ENCODE measurements at regions not wholly inside any gene's neighbourhood (a gene's known extent, or its start where the extent isn't known, plus 50 kb on each side); places are given as distances from the start of the nearest gene placed in this dataset.

DNA sequence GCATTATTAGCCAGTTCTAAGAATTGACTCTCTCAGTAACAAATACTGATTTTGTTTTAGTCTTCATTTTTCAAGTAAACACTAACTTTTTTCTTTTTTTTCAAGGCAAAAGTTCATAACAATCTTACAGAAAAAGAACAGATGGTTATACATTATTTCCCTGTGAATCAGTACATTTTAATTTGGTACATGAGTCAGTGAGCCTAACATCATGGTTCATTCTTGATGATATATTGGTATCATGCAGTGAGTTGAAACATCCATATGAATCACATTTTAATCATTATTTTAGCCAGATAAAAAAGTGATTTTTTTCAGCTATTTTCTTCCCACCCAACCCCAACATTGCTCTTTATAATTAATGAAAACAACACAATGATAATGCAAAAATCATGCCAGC, 184.3 kb upstream of the TACR3 start:
- no peak overlapping the region for H3K4me3 Mint-ChIP-seq
- H3K27me3 ChIP-seq (ENCODE audit: insufficient read depth, low read length) = no peaks in the 10 kb centered on the region
- H3K4me3 ChIP-seq (ENCODE audit: low read length in 2 of 2) = no peak overlapping the region
- intact Hi-C loops (cut with micrococcal nuclease) = no loop called here
- ChIA-PET POLR2A (ENCODE audit: partially characterized antibody) (no interaction called here), CTCF (ENCODE audit: partially characterized antibody) (no interaction called here)
- H3K27me3 Mint-ChIP-seq = no peaks in the 10 kb centered on the region
- no peaks in the 10 kb centered on the region for H3K36me3 ChIP-seq (ENCODE audit: insufficient read depth, low read length)
- H3K9me3 ChIP-seq (ENCODE audit: control insufficient read depth in 1 of 2, low read length in 2 of 2) = no peaks in the 10 kb centered on the region
- no peaks in the 10 kb centered on the region for H3K4me1 Mint-ChIP-seq
- no peak for DNase-seq
- H3K27ac ChIP-seq (ENCODE audit: low read depth, low read length) = no peak overlapping the region
- H3K36me3 Mint-ChIP-seq = no peaks in the 10 kb centered on the region
- H3K9me3 Mint-ChIP-seq = peaks cover 0 to 8% (median 2%) of the 10 kb centered on the region in 8 donors
- H3K27ac Mint-ChIP-seq = no peak overlapping the region
- H3K4me1 ChIP-seq (ENCODE audit: insufficient read depth, low read length) = no peaks in the 10 kb centered on the region

DNA sequence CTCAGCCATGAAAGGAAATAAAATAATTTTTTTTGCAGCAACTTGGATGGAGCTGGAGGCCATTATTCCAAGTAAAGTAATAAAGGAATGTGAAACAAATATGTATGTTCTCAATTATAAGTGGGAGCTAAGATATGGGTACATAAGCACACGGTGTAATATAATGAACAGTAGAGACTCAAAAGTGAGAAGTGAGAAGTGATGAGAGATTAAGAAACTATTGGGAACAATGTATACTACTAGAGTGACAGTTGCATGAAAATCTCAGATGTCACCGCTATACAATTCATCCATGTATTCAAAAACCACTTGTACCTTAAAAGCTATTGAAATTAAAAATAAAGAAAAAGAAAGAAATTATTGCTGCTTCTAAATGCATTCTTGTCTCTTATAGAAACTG, 182.9 kb upstream of the TACR3 start:
- Mint-ChIP-seq H3K36me3 (no peaks in the 10 kb centered on the region), H3K4me1 (no peaks in the 10 kb centered on the region), H3K27ac (no peak overlapping the region), H3K27me3 (no peaks in the 10 kb centered on the region), H3K4me3 (no peak overlapping the region), H3K9me3 (peaks cover 0 to 18% (median 2%) of the 10 kb centered on the region in 8 donors)
- Histone ChIP-seq H3K9me3 (ENCODE audit: control insufficient read depth in 1 of 2, low read length in 2 of 2) (no peaks in the 10 kb centered on the region), H3K36me3 (ENCODE audit: insufficient read depth, low read length) (no peaks in the 10 kb centered on the region), H3K4me3 (ENCODE audit: low read length in 2 of 2) (no peak overlapping the region), H3K27ac (ENCODE audit: low read depth, low read length) (no peak overlapping the region), H3K27me3 (ENCODE audit: insufficient read depth, low read length) (no peaks in the 10 kb centered on the region), H3K4me1 (ENCODE audit: insufficient read depth, low read length) (no peaks in the 10 kb centered on the region)
- CTCF ChIA-PET (ENCODE audit: partially characterized antibody) = no interaction called here
- intact Hi-C loops (cut with micrococcal nuclease) = no loop called here
- POLR2A ChIA-PET (ENCODE audit: partially characterized antibody) = no interaction called here
- DNase-seq = no peak

GRCh38 chr4:103895876-103896465, 176.2 kb upstream of the TACR3 start:
- H3K27ac ChIP-seq (ENCODE audit: low read depth, low read length) = no peak overlapping the region
- no peak overlapping the region for H3K4me3 Mint-ChIP-seq
- H3K4me1 ChIP-seq (ENCODE audit: insufficient read depth, low read length) = no peaks in the 10 kb centered on the region
- H3K9me3 Mint-ChIP-seq = peaks cover 0 to 12% (median 2%) of the 10 kb centered on the region in 8 donors
- ChIA-PET POLR2A (ENCODE audit: partially characterized antibody) (no interaction called here), CTCF (ENCODE audit: partially characterized antibody) (no interaction called here)
- intact Hi-C loops (cut with micrococcal nuclease) = no loop called here
- H3K4me1 Mint-ChIP-seq = no peaks in the 10 kb centered on the region
- H3K9me3 ChIP-seq (ENCODE audit: control insufficient read depth in 1 of 2, low read length in 2 of 2) = no peaks in the 10 kb centered on the region
- no peaks in the 10 kb centered on the region for H3K36me3 ChIP-seq (ENCODE audit: insufficient read depth, low read length)
- H3K36me3 Mint-ChIP-seq = no peaks in the 10 kb centered on the region
- H3K4me3 ChIP-seq (ENCODE audit: low read length in 2 of 2) = no peak overlapping the region
- H3K27ac Mint-ChIP-seq = no peak overlapping the region
- DNase-seq = no peak
- H3K27me3 Mint-ChIP-seq = no peaks in the 10 kb centered on the region
- no peaks in the 10 kb centered on the region for H3K27me3 ChIP-seq (ENCODE audit: insufficient read depth, low read length)

- Mint-ChIP-seq H3K27me3 (no peaks in the 10 kb centered on the region), H3K27ac (no peak overlapping the region), H3K4me3 (no peak overlapping the region), H3K9me3 (peaks cover 0 to 6% (median 2%) of the 10 kb centered on the region in 8 donors), H3K36me3 (no peaks in the 10 kb centered on the region), H3K4me1 (no peaks in the 10 kb centered on the region)
- ChIA-PET POLR2A (ENCODE audit: partially characterized antibody) (no interaction called here), CTCF (ENCODE audit: partially characterized antibody) (no interaction called here)
- Histone ChIP-seq H3K27me3 (ENCODE audit: insufficient read depth, low read length) (no peaks in the 10 kb centered on the region), H3K4me3 (ENCODE audit: low read length in 2 of 2) (no peak overlapping the region), H3K36me3 (ENCODE audit: insufficient read depth, low read length) (no peaks in the 10 kb centered on the region), H3K9me3 (ENCODE audit: control insufficient read depth in 1 of 2, low read length in 2 of 2) (no peaks in the 10 kb centered on the region), H3K27ac (ENCODE audit: low read depth, low read length) (no peak overlapping the region), H3K4me1 (ENCODE audit: insufficient read depth, low read length) (no peaks in the 10 kb centered on the region)
- intact Hi-C loops (cut with micrococcal nuclease) = no loop called here
- no peak for DNase-seq
Measured at GRCh38 chr4:103892586-103892985, 172.8 kb upstream of the TACR3 start.

GRCh38 chr4:103887191-103887590, 167.4 kb upstream of the TACR3 start:
- Mint-ChIP-seq H3K27me3 (no peaks in the 10 kb centered on the region), H3K4me1 (no peaks in the 10 kb centered on the region), H3K4me3 (no peak overlapping the region), H3K36me3 (no peaks in the 10 kb centered on the region), H3K27ac (no peak overlapping the region), H3K9me3 (peaks cover 0 to 8% (median under 1%) of the 10 kb centered on the region in 8 donors)
- intact Hi-C loops (cut with micrococcal nuclease) = no loop called here
- Histone ChIP-seq H3K36me3 (ENCODE audit: insufficient read depth, low read length) (no peaks in the 10 kb centered on the region), H3K27ac (ENCODE audit: low read depth, low read length) (no peak overlapping the region), H3K9me3 (ENCODE audit: control insufficient read depth in 1 of 2, low read length in 2 of 2) (no peaks in the 10 kb centered on the region), H3K4me3 (ENCODE audit: low read length in 2 of 2) (no peak overlapping the region), H3K4me1 (ENCODE audit: insufficient read depth, low read length) (no peaks in the 10 kb centered on the region), H3K27me3 (ENCODE audit: insufficient read depth, low read length) (no peaks in the 10 kb centered on the region)
- ChIA-PET CTCF (ENCODE audit: partially characterized antibody) (no interaction called here), POLR2A (ENCODE audit: partially characterized antibody) (no interaction called here)
- DNase-seq = no peak

GRCh38 chr4:103885152-103885551, 165.4 kb upstream of the TACR3 start:
- no peaks in the 10 kb centered on the region for H3K27me3 Mint-ChIP-seq
- intact Hi-C loops (cut with micrococcal nuclease) = no loop called here
- peaks cover 0 to 7% (median under 1%) of the 10 kb centered on the region in 8 donors for H3K9me3 Mint-ChIP-seq
- no peak overlapping the region for H3K27ac ChIP-seq (ENCODE audit: low read depth, low read length)
- no peak overlapping the region for H3K4me3 ChIP-seq (ENCODE audit: low read length in 2 of 2)
- no peaks in the 10 kb centered on the region for H3K4me1 Mint-ChIP-seq
- ChIA-PET POLR2A (ENCODE audit: partially characterized antibody) (no interaction called here), CTCF (ENCODE audit: partially characterized antibody) (no interaction called here)
- DNase-seq = no peak
- no peak overlapping the region for H3K27ac Mint-ChIP-seq
- H3K9me3 ChIP-seq (ENCODE audit: control insufficient read depth in 1 of 2, low read length in 2 of 2) = no peaks in the 10 kb centered on the region
- H3K36me3 ChIP-seq (ENCODE audit: insufficient read depth, low read length) = no peaks in the 10 kb centered on the region
- no peaks in the 10 kb centered on the region for H3K27me3 ChIP-seq (ENCODE audit: insufficient read depth, low read length)
- no peaks in the 10 kb centered on the region for H3K4me1 ChIP-seq (ENCODE audit: insufficient read depth, low read length)
- no peak overlapping the region for H3K4me3 Mint-ChIP-seq
- no peaks in the 10 kb centered on the region for H3K36me3 Mint-ChIP-seq

- Histone ChIP-seq H3K27ac (ENCODE audit: low read depth, low read length) (no peak overlapping the region), H3K9me3 (ENCODE audit: control insufficient read depth in 1 of 2, low read length in 2 of 2) (no peaks in the 10 kb centered on the region), H3K27me3 (ENCODE audit: insufficient read depth, low read length) (no peaks in the 10 kb centered on the region), H3K4me1 (ENCODE audit: insufficient read depth, low read length) (no peaks in the 10 kb centered on the region), H3K4me3 (ENCODE audit: low read length in 2 of 2) (no peak overlapping the region), H3K36me3 (ENCODE audit: insufficient read depth, low read length) (no peaks in the 10 kb centered on the region)
- no peak overlapping the region for H3K27ac Mint-ChIP-seq
- no peak for DNase-seq
- H3K27me3 Mint-ChIP-seq = no peaks in the 10 kb centered on the region
- ChIA-PET POLR2A (ENCODE audit: partially characterized antibody) (no interaction called here), CTCF (ENCODE audit: partially characterized antibody) (no interaction called here)
- intact Hi-C loops (cut with micrococcal nuclease) = no loop called here
- no peaks in the 10 kb centered on the region for H3K36me3 Mint-ChIP-seq
- H3K4me1 Mint-ChIP-seq = no peaks in the 10 kb centered on the region
- peaks cover 0 to 8% (median 4%) of the 10 kb centered on the region in 8 donors for H3K9me3 Mint-ChIP-seq
- H3K4me3 Mint-ChIP-seq = no peak overlapping the region
Measured at GRCh38 chr4:103867311-103867710, 147.5 kb upstream of the TACR3 start.

- Histone ChIP-seq H3K27ac (ENCODE audit: low read depth, low read length) (no peak overlapping the region), H3K4me3 (ENCODE audit: low read length in 2 of 2) (no peak overlapping the region), H3K27me3 (ENCODE audit: insufficient read depth, low read length) (no peaks in the 10 kb centered on the region), H3K9me3 (ENCODE audit: control insufficient read depth in 1 of 2, low read length in 2 of 2) (no peaks in the 10 kb centered on the region), H3K36me3 (ENCODE audit: insufficient read depth, low read length) (no peaks in the 10 kb centered on the region), H3K4me1 (ENCODE audit: insufficient read depth, low read length) (no peaks in the 10 kb centered on the region)
- H3K4me1 Mint-ChIP-seq = no peaks in the 10 kb centered on the region
- H3K27me3 Mint-ChIP-seq = no peaks in the 10 kb centered on the region
- CTCF ChIA-PET (ENCODE audit: partially characterized antibody) = no interaction called here
- no peak overlapping the region for H3K27ac Mint-ChIP-seq
- intact Hi-C loops (cut with micrococcal nuclease) = no loop called here
- POLR2A ChIA-PET (ENCODE audit: partially characterized antibody) = no interaction called here
- no peaks in the 10 kb centered on the region for H3K36me3 Mint-ChIP-seq
- DNase-seq = no peak
- no peak overlapping the region for H3K4me3 Mint-ChIP-seq
- H3K9me3 Mint-ChIP-seq = peaks cover 0 to 14% (median 3%) of the 10 kb centered on the region in 8 donors
Measured at GRCh38 chr4:103853627-103854026, 133.8 kb upstream of the TACR3 start.

All from CD4-positive, alpha-beta memory T cell (primary cell).